Mesendoderm (in vitro differentiated cells): ENCODE measurements at regions not wholly inside any gene's neighbourhood (a gene's known extent, or its start where the extent isn't known, plus 50 kb on each side); places are given as distances from the start of the nearest gene placed in this dataset.

ENCODE experiments used
- DNase-seq: peaks from one replicate; pipeline ENCODE4 v3.0.0; 2013
- H2AK5ac ChIP-seq: 2 replicates; pipeline ENCODE4 v1.6.1; 2013; ENCODE audit warnings: low read length, inconsistent platforms
- H2BK120ac ChIP-seq: 2 replicates; pipeline ENCODE4 v1.6.1; 2013; ENCODE audit warnings: low read depth, mild to moderate bottlenecking, low read length, moderate library complexity, mixed read lengths
- H2BK15ac ChIP-seq: replicated peaks from 2 replicates; pipeline ENCODE4 v1.6.1; 2013; ENCODE audit warnings: low read depth, mild to moderate bottlenecking, moderate library complexity
- H2BK5ac ChIP-seq: 2 replicates; pipeline ENCODE4 v1.6.1; 2013; ENCODE audit warnings: low read length, inconsistent platforms
- H3K18ac ChIP-seq: 2 replicates; pipeline ENCODE4 v1.6.1; 2013; ENCODE audit warnings: mild to moderate bottlenecking, low read length, mixed read lengths
- H3K23ac ChIP-seq: one replicate; pipeline ENCODE4 v1.6.1; 2013; ENCODE audit warnings: low read length
- H3K27ac ChIP-seq: 2 replicates; pipeline ENCODE4 v1.5.1; 2013; ENCODE audit warnings: low read depth, mild to moderate bottlenecking, inconsistent platforms, low read length, moderate library complexity
- H3K27me3 ChIP-seq: 2 replicates; pipeline ENCODE4 v1.6.1; 2013; ENCODE audit warnings: low read length, control low read depth, mild to moderate bottlenecking, inconsistent platforms; ENCODE audit not compliant: insufficient read depth, poor library complexity
- H3K36me3 ChIP-seq: 2 replicates; pipeline ENCODE4 v1.6.1; 2013; ENCODE audit warnings: low read length, inconsistent platforms; ENCODE audit not compliant: control insufficient read depth, insufficient read depth
- H3K4ac ChIP-seq: one replicate; pipeline ENCODE4 v1.6.1; 2013; ENCODE audit warnings: low read depth, mild to moderate bottlenecking, low read length, moderate library complexity
- H3K4me1 ChIP-seq: 2 replicates; pipeline ENCODE4 v1.6.1; 2013; ENCODE audit warnings: low read depth, low read length, inconsistent platforms; ENCODE audit not compliant: control insufficient read depth
- H3K4me2 ChIP-seq: 2 replicates; pipeline ENCODE4 v1.6.1; 2013; ENCODE audit warnings: low read length
- H3K4me3 ChIP-seq: 2 replicates; pipeline ENCODE4 v1.5.1; 2013; ENCODE audit warnings: mild to moderate bottlenecking, low read length
- H3K56ac ChIP-seq: one replicate; pipeline ENCODE4 v1.6.1; 2013; ENCODE audit warnings: low read length
- H3K79me1 ChIP-seq: 2 replicates; pipeline ENCODE4 v1.6.1; 2013; ENCODE audit warnings: low read length, inconsistent platforms
- H3K79me2 ChIP-seq: 2 replicates; pipeline ENCODE4 v1.6.1; 2013; ENCODE audit warnings: mild to moderate bottlenecking, low read length; ENCODE audit not compliant: control insufficient read depth, insufficient read depth
- H3K9ac ChIP-seq: 2 replicates; pipeline ENCODE4 v1.6.1; 2013; ENCODE audit warnings: low read length, inconsistent platforms
- H4K5ac ChIP-seq: one replicate; pipeline ENCODE4 v1.6.1; 2013; ENCODE audit warnings: low read length
- H4K8ac ChIP-seq: one replicate; pipeline ENCODE4 v1.6.1; 2013; ENCODE audit warnings: low read depth, mild to moderate bottlenecking, control low read depth, low read length, moderate library complexity
- WGBS: extraction: QIAGEN DNeasy Blood & Tissue Kit; methylation state at CpG from one replicate; pipeline ENCODE4 v1.1.7; 2013; ENCODE audit warnings: low lambda C conversion rate, missing lambda C conversion rate; ENCODE audit not compliant: insufficient coverage; ENCODE audit errors: extremely low coverage; 5-methylcytosine and 5-hydroxymethylcytosine counted together

GRCh38 chr6:44561060-44561623 lies 173.6 kb downstream of the CDC5L start:
- H2BK5ac ChIP-seq = no peak overlapping the region
- no peak overlapping the region for H2AK5ac ChIP-seq
- H3K4me2 ChIP-seq = no peak overlapping the region
- peak overlapping the region; percentile 22 for H3K56ac ChIP-seq
- no peak overlapping the region for H3K23ac ChIP-seq
- no peak overlapping the region for H3K27ac ChIP-seq
- DNase-seq = no peak
- H3K18ac ChIP-seq = peak overlapping the region; percentile 62
- H3K27me3 ChIP-seq = no peaks in the 10 kb centered on the region
- no CpG with 5 or more reads among the region's 25 CpGs for WGBS
- H3K4ac ChIP-seq = no peak overlapping the region
- H4K8ac ChIP-seq = no peak overlapping the region
- no peaks in the 10 kb centered on the region for H3K79me1 ChIP-seq
- no peaks in the 10 kb centered on the region for H3K79me2 ChIP-seq
- no peak overlapping the region for H4K5ac ChIP-seq
- H2BK120ac ChIP-seq = no peak overlapping the region
- no peak overlapping the region for H3K9ac ChIP-seq
- H3K4me3 ChIP-seq = no peak overlapping the region
- H3K4me1 ChIP-seq = peaks cover 4% of the 10 kb centered on the region
- H3K36me3 ChIP-seq = no peaks in the 10 kb centered on the region
- no peak overlapping the region for H2BK15ac ChIP-seq

GRCh38 chr6:44561832-44562665 lies 174.5 kb downstream of the CDC5L start:
- DNase-seq = no peak
- H3K27ac ChIP-seq = no peak overlapping the region
- no peak overlapping the region for H3K23ac ChIP-seq

GRCh38 chr6:44563397-44563796 lies 175.9 kb downstream of the CDC5L start:
- no peak overlapping the region for H3K18ac ChIP-seq
- peak; percentile 33 for DNase-seq
- H4K8ac ChIP-seq = no peak overlapping the region
- WGBS = no CpG with 5 or more reads among the region's 11 CpGs
- no peaks in the 10 kb centered on the region for H3K79me2 ChIP-seq
- H2BK120ac ChIP-seq = no peak overlapping the region
- H3K23ac ChIP-seq = no peak overlapping the region
- no peak overlapping the region for H3K9ac ChIP-seq
- H3K4me3 ChIP-seq = no peak overlapping the region
- H4K5ac ChIP-seq = no peak overlapping the region
- H3K27ac ChIP-seq = no peak overlapping the region
- H2AK5ac ChIP-seq = no peak overlapping the region
- H3K4me1 ChIP-seq = peaks cover 4% of the 10 kb centered on the region
- no peak overlapping the region for H2BK5ac ChIP-seq
- H3K79me1 ChIP-seq = no peaks in the 10 kb centered on the region
- no peak overlapping the region for H3K4me2 ChIP-seq
- no peaks in the 10 kb centered on the region for H3K36me3 ChIP-seq
- H3K27me3 ChIP-seq = no peaks in the 10 kb centered on the region
- H2BK15ac ChIP-seq = no peak overlapping the region
- H3K4ac ChIP-seq = no peak overlapping the region
- H3K56ac ChIP-seq = no peak overlapping the region

More at GRCh38 chr6:44561832-44562665, 174.5 kb downstream of the CDC5L start:
- no CpG with 5 or more reads among the region's 8 CpGs for WGBS
- Histone ChIP-seq H3K18ac (no peak overlapping the region), H2AK5ac (no peak overlapping the region), H3K4me2 (no peak overlapping the region), H4K8ac (no peak overlapping the region), H2BK15ac (no peak overlapping the region), H3K4me1 (peaks cover 4% of the 10 kb centered on the region), H3K79me1 (no peaks in the 10 kb centered on the region), H3K79me2 (no peaks in the 10 kb centered on the region), H3K56ac (no peak overlapping the region), H3K4ac (no peak overlapping the region), H3K27me3 (no peaks in the 10 kb centered on the region), H2BK120ac (no peak overlapping the region), H3K4me3 (no peak overlapping the region), H2BK5ac (no peak overlapping the region), H4K5ac (no peak overlapping the region), H3K9ac (no peak overlapping the region), H3K36me3 (no peaks in the 10 kb centered on the region)

- H2AK5ac ChIP-seq = no peak overlapping the region
- no peak overlapping the region for H3K4me2 ChIP-seq
- peaks cover 4% of the 10 kb centered on the region for H3K4me1 ChIP-seq
- H3K4ac ChIP-seq = no peak overlapping the region
- H3K18ac ChIP-seq = no peak overlapping the region
- no peak overlapping the region for H3K4me3 ChIP-seq
- H3K27me3 ChIP-seq = no peaks in the 10 kb centered on the region
- H3K9ac ChIP-seq = no peak overlapping the region
- H3K23ac ChIP-seq = no peak overlapping the region
- H3K36me3 ChIP-seq = no peaks in the 10 kb centered on the region
- no peak overlapping the region for H2BK5ac ChIP-seq
- no CpG with 5 or more reads among the region's 6 CpGs for WGBS
- H3K27ac ChIP-seq = no peak overlapping the region
- H3K56ac ChIP-seq = no peak overlapping the region
- H2BK120ac ChIP-seq = no peak overlapping the region
- H3K79me1 ChIP-seq = no peaks in the 10 kb centered on the region
- no peak overlapping the region for H4K8ac ChIP-seq
- no peak overlapping the region for H2BK15ac ChIP-seq
- no peak overlapping the region for H4K5ac ChIP-seq
- DNase-seq = no peak
- no peaks in the 10 kb centered on the region for H3K79me2 ChIP-seq
Measured at GRCh38 chr6:44564906-44565524, 177.5 kb downstream of the CDC5L start.

DNA sequence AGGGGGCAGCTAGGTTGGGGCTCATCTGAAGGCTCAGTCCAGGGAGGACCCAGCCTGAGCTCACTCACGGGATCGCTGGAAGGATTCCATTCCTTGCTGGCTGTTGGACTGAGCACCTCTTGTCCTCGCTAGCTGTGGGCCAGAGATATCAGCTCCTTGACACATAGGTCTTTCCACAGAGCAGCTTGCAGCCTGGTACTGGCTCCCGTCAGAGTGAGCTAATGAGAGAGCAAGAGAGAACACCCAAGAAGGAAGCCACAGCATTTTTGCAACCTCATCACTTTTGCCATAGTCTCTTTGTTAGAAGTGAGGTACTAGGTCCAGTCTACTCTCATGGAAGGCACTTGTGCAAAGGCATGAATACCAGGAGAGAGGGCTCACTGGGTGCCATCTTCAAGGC lies 179.9 kb downstream of the CDC5L start:
- Histone ChIP-seq H3K23ac (no peak overlapping the region), H2BK15ac (no peak overlapping the region), H4K5ac (no peak overlapping the region), H3K56ac (no peak overlapping the region), H3K36me3 (no peaks in the 10 kb centered on the region), H3K79me2 (no peaks in the 10 kb centered on the region), H3K27ac (no peak overlapping the region), H3K4me1 (peaks cover 4% of the 10 kb centered on the region), H2BK5ac (no peak overlapping the region), H3K9ac (no peak overlapping the region), H3K79me1 (no peaks in the 10 kb centered on the region), H3K4me2 (no peak overlapping the region), H3K27me3 (no peaks in the 10 kb centered on the region), H3K18ac (no peak overlapping the region), H2AK5ac (no peak overlapping the region), H4K8ac (no peak overlapping the region), H2BK120ac (no peak overlapping the region), H3K4ac (no peak overlapping the region), H3K4me3 (no peak overlapping the region)
- no CpG with 5 or more reads among the region's 4 CpGs for WGBS
- DNase-seq = no peak
